Ammon's horn (tissue), 1 donor: ENCODE measurements at regions not wholly inside any gene's neighbourhood (a gene's known extent, or its start where the extent isn't known, plus 50 kb on each side); places are given as distances from the start of the nearest gene placed in this dataset.
"Not testable (repeated sequence)": the region's sequence is repeated elsewhere in the genome, so short reads cannot be mapped to it uniquely, and the experiment has no call there.

ENCODE experiments used
- DNase-seq: peaks from one replicate; pipeline ENCODE4 v3.0.0-alpha.2; 2016; ENCODE audit warnings: low spot score

- no peak for DNase-seq
These were observed 224.1 kb downstream of the BUB3 start for GRCh38 chr10:123378302-123378701.

GRCh38 chr10:123379156-123379555 lies 225.0 kb downstream of the BUB3 start:
- DNase-seq: no peak

- DNase-seq: peak; percentile 56
These were observed 226.4 kb downstream of the BUB3 start for GRCh38 chr10:123380491-123381085.

GRCh38 chr10:123381224-123381623 lies 227.0 kb downstream of the BUB3 start:
- no peak for DNase-seq

GRCh38 chr10:123382491-123382890 lies 228.3 kb downstream of the BUB3 start:
- DNase-seq: no peak

- no peak for DNase-seq
These were observed 231.4 kb downstream of the BUB3 start for GRCh38 chr10:123385508-123386080.

GRCh38 chr10:123389520-123389919 lies 235.3 kb downstream of the BUB3 start:
- no peak for DNase-seq

- no peak for DNase-seq
These were observed 236.1 kb downstream of the BUB3 start for GRCh38 chr10:123390332-123390731.

- DNase-seq: no peak
These were observed 236.7 kb downstream of the BUB3 start for GRCh38 chr10:123390874-123391273.

GRCh38 chr10:123391275-123392028 lies 237.2 kb downstream of the BUB3 start:
- no peak for DNase-seq

GRCh38 chr10:123392182-123392963 lies 238.2 kb downstream of the BUB3 start:
- DNase-seq: no peak

GRCh38 chr10:123393170-123393569 lies 239.0 kb downstream of the BUB3 start:
- DNase-seq: no peak

GRCh38 chr10:123394382-123394781 lies 240.2 kb downstream of the BUB3 start:
- DNase-seq: no peak

- DNase-seq: not testable (repeated sequence)
These were observed 241.0 kb downstream of the BUB3 start for GRCh38 chr10:123395234-123395633.

GRCh38 chr10:123395906-123396305 lies 241.7 kb downstream of the BUB3 start:
- no peak for DNase-seq

GRCh38 chr10:123398180-123398591 lies 244.0 kb downstream of the BUB3 start:
- DNase-seq: peak; percentile 15

- no peak for DNase-seq
These were observed 244.6 kb downstream of the BUB3 start for GRCh38 chr10:123398756-123399155.

- DNase-seq: no peak
These were observed 245.2 kb downstream of the BUB3 start for GRCh38 chr10:123399276-123399839.

- DNase-seq: no peak
These were observed 247.8 kb downstream of the BUB3 start for GRCh38 chr10:123402021-123402420.

- DNase-seq: no peak
These were observed 248.5 kb downstream of the BUB3 start for GRCh38 chr10:123402656-123403055.

- DNase-seq: no peak
These were observed 250.2 kb downstream of the BUB3 start for GRCh38 chr10:123404357-123404756.

GRCh38 chr10:123408660-123409059 lies 254.5 kb downstream of the BUB3 start:
- DNase-seq: no peak
